WTC11 (cell line): ENCODE measurements at regions not wholly inside any gene's neighbourhood (a gene's known extent, or its start where the extent isn't known, plus 50 kb on each side); places are given as distances from the start of the nearest gene placed in this dataset.

Source experiments
- ATAC-seq: fragments of 200-7000 bp; cut with Tn5 transposase; 2 replicates; pipeline ENCODE4 v1.10.0; 2021; ENCODE audit warnings: mild to moderate bottlenecking, moderate library complexity
- CTCF ChIA-PET: fragments of 300-600 bp; sonication (Branson Sonifier 250); formaldehyde crosslinking; loops from one replicate; lab custom pipeline; 2021; ENCODE audit warnings: antibody characterized with exemption; lab: Charles Lee
- POLR2A ChIA-PET: fragments of 350-600 bp; sonication (Branson Sonifier 250); formaldehyde crosslinking; loops from one replicate; lab custom pipeline; 2021; ENCODE audit warnings: antibody characterized with exemption; lab: Charles Lee
- DNase-seq: peaks from one replicate; pipeline ENCODE4 v3.0.0; 2021; ENCODE audit warnings: low spot score
- H3K27ac Mint-ChIP-seq: 2 replicates; pipeline ENCODE4 v1.8.0; 2021; ENCODE audit warnings: mixed read lengths
- H3K27me3 Mint-ChIP-seq: 2 replicates; pipeline ENCODE4 v1.8.0; 2021; ENCODE audit warnings: low read depth, mild to moderate bottlenecking, moderate library complexity, mixed read lengths
- H3K36me3 Mint-ChIP-seq: 2 replicates; pipeline ENCODE4 v1.8.0; 2021; ENCODE audit warnings: mixed read lengths
- H3K4me1 Mint-ChIP-seq: 2 replicates; pipeline ENCODE4 v1.8.0; 2022; ENCODE audit warnings: mixed read lengths
- H3K4me3 Mint-ChIP-seq: 2 replicates; pipeline ENCODE4 v1.8.0; 2021; ENCODE audit warnings: mild to moderate bottlenecking, moderate library complexity, mixed read lengths
- H3K9me3 Mint-ChIP-seq: 2 replicates; pipeline ENCODE4 v1.8.0; 2021; ENCODE audit warnings: mixed read lengths
- CBFB ChIP-seq: sonication (generic); formaldehyde crosslinking; IDR thresholded peaks from 2 replicates; pipeline ENCODE4 v1.8.1; 2022; ENCODE audit warnings: mild to moderate bottlenecking, low read depth, missing genetic modification reagents
- FOXK1 ChIP-seq: sonication (generic); formaldehyde crosslinking; IDR thresholded peaks from 2 replicates; pipeline ENCODE4 v1.8.0; 2022; ENCODE audit warnings: mild to moderate bottlenecking, moderate library complexity, missing genetic modification reagents
- NFATC4 ChIP-seq: fragments of 250-450 bp; sonication (Bioruptor Pico); IDR thresholded peaks from 2 replicates; pipeline ENCODE4 v1.9.0; 2021; ENCODE audit warnings: mild to moderate bottlenecking
- NFYB ChIP-seq: sonication (generic); formaldehyde crosslinking; conservative IDR thresholded peaks from 2 replicates; pipeline ENCODE4 v1.8.0; 2022; ENCODE audit warnings: low read depth, missing genetic modification reagents
- NR3C1 ChIP-seq: sonication (generic); formaldehyde crosslinking; conservative IDR thresholded peaks from 2 replicates; pipeline ENCODE4 v1.8.1; 2023; ENCODE audit warnings: low read depth, mild to moderate bottlenecking, missing genetic modification reagents
- OVOL2 ChIP-seq: fragments of 250-450 bp; sonication (Bioruptor Pico); IDR thresholded peaks from 2 replicates; pipeline ENCODE4 v1.9.0; 2021; ENCODE audit warnings: mild to moderate bottlenecking, borderline replicate concordance
- ZNF138 ChIP-seq: sonication (generic); formaldehyde crosslinking; conservative IDR thresholded peaks from 2 replicates; pipeline ENCODE4 v1.8.1; 2022; ENCODE audit warnings: mild to moderate bottlenecking, moderate library complexity, missing genetic modification reagents
- ZNF263 ChIP-seq: sonication (generic); formaldehyde crosslinking; IDR thresholded peaks from 2 replicates; pipeline ENCODE4 v1.8.1; 2022; ENCODE audit warnings: low read depth, mild to moderate bottlenecking, moderate library complexity, missing genetic modification reagents
- ZNF396 ChIP-seq: fragments of 250-450 bp; sonication (Bioruptor Pico); IDR thresholded peaks from 2 replicates; pipeline ENCODE4 v1.8.0; 2021; ENCODE audit warnings: mild to moderate bottlenecking, moderate library complexity, borderline replicate concordance
- TF ChIP-seq, protein P1 (sequence below): sonication (generic); formaldehyde crosslinking; IDR thresholded peaks from 2 replicates; pipeline ENCODE4 v1.8.1; 2022; ENCODE audit warnings: mild to moderate bottlenecking, moderate library complexity, missing genetic modification reagents
- TF ChIP-seq, protein P2 (sequence below): sonication (generic); formaldehyde crosslinking; IDR thresholded peaks from 2 replicates; pipeline ENCODE4 v1.8.1; 2023; ENCODE audit warnings: mild to moderate bottlenecking, missing genetic modification reagents, moderate library complexity
- TF ChIP-seq, protein P3 (sequence below): fragments of 250-450 bp; sonication (Bioruptor Pico); IDR thresholded peaks from 2 replicates; pipeline ENCODE4 v1.9.0; 2021; ENCODE audit warnings: mild to moderate bottlenecking, borderline replicate concordance
- TF ChIP-seq, protein P4 (sequence below): fragments of 250-450 bp; sonication (Bioruptor Pico); IDR thresholded peaks from 2 replicates; pipeline ENCODE4 v1.9.0; 2021; ENCODE audit warnings: mild to moderate bottlenecking
- TF ChIP-seq, protein P5 (sequence below): sonication (generic); formaldehyde crosslinking; conservative IDR thresholded peaks from 2 replicates; pipeline ENCODE4 v1.8.1; 2023; ENCODE audit warnings: mild to moderate bottlenecking, low read depth, missing genetic modification reagents, moderate library complexity
- TF ChIP-seq, protein P6 (sequence below): sonication (generic); formaldehyde crosslinking; IDR thresholded peaks from 2 replicates; pipeline ENCODE4 v1.8.1; 2023; ENCODE audit warnings: mild to moderate bottlenecking, missing genetic modification reagents, borderline replicate concordance

DNA sequence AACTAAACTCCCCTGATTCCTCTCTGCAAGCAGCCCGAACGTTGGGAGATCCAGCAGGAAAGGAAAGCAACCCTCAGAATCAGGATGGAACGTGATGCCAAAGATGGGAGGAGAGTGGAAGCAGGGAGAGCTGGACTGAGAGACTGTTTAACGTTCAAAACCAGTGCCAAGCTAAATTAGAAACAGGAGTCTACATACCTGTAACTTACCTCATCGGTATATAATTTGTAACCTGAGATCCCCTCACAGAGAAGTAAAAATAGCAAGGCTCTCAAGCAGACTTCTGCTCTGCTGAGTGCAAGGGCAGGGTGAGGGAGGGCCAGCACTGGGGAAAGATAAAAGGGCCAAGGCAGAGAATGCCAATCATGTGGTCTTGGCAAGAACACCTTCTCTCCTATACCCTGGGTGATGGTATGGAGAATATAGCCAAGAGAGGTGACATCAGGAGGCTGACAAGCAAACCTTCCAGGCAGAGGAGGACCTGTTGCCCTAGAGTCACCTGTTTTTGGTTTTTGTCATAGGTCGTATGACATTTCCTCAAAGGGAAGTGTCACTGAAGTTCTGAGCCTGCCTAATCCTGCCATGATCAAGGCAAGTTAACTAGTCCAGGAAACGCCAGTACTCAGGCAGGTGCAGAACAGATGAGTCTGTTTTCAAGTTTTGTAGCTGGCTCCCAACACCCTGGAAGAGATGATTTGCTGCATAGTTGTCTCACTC, 472.0 kb downstream of the NFIB start:
- no peak for DNase-seq

DNA sequence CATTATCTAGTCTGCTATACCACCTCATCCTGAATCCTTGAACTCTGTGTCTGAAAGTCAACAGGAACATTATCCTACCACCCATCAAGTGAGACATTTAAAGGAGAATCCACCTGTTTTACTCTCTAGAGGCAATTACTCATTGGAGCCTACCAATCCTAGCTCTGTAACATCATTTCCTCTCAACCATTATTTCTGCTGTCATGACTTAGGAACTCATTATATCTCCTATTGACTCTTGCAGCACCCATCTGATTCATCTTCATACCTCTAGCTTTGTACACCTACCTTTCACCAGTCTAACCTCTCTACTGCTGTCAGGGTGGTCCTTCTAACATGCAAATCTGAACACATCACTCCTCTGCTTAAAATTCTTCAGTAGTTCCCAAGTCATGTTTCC, 481.5 kb downstream of the NFIB start:
- CTCF ChIA-PET: no interaction called here
- Mint-ChIP-seq H3K27ac (no peak overlapping the region), H3K9me3 (peaks cover 31% of the 10 kb centered on the region)
- POLR2A ChIA-PET: no interaction called here
- DNase-seq (no peak), ATAC-seq (no peak)
- TF ChIP-seq, protein P1, sequence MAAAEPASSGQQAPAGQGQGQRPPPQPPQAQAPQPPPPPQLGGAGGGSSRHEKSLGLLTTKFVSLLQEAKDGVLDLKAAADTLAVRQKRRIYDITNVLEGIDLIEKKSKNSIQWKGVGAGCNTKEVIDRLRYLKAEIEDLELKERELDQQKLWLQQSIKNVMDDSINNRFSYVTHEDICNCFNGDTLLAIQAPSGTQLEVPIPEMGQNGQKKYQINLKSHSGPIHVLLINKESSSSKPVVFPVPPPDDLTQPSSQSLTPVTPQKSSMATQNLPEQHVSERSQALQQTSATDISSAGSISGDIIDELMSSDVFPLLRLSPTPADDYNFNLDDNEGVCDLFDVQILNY: no peak
- TF ChIP-seq, protein P2, sequence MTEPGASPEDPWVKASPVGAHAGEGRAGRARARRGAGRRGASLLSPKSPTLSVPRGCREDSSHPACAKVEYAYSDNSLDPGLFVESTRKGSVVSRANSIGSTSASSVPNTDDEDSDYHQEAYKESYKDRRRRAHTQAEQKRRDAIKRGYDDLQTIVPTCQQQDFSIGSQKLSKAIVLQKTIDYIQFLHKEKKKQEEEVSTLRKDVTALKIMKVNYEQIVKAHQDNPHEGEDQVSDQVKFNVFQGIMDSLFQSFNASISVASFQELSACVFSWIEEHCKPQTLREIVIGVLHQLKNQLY (CRISPR knock-in tag): no peak
- TF ChIP-seq NFYB (CRISPR knock-in tag) (no peak), FOXK1 (no peak), CBFB (no peak)
- TF ChIP-seq, all 79 proteins: peak for 0
- H3K36me3 Mint-ChIP-seq: peaks cover 25% of the 10 kb centered on the region
- H3K4me3 Mint-ChIP-seq: no peak overlapping the region
- H3K27me3 Mint-ChIP-seq: no peaks in the 10 kb centered on the region; the same call in 1 of the 2 replicates
- H3K4me1 Mint-ChIP-seq: no peaks in the 10 kb centered on the region

More for the DNA sequence above, 472.0 kb downstream of the NFIB start:
- Mint-ChIP-seq H3K4me1 (peaks cover 4% of the 10 kb centered on the region), H3K27ac (no peak overlapping the region), H3K36me3 (0 out of 2 replicates have a peak, but pooled peaks cover 3% of the 10 kb centered on the region), H3K27me3 (no peaks in the 10 kb centered on the region), H3K9me3 (peaks cover 13% of the 10 kb centered on the region), H3K4me3 (no peak overlapping the region)
- POLR2A ChIA-PET: no interaction called here
- TF ChIP-seq ZNF263 (CRISPR knock-in tag): no peak
- TF ChIP-seq OVOL2 (CRISPR knock-in tag): no peak
- TF ChIP-seq ZNF138 (CRISPR knock-in tag): no peak
- TF ChIP-seq, protein P3, sequence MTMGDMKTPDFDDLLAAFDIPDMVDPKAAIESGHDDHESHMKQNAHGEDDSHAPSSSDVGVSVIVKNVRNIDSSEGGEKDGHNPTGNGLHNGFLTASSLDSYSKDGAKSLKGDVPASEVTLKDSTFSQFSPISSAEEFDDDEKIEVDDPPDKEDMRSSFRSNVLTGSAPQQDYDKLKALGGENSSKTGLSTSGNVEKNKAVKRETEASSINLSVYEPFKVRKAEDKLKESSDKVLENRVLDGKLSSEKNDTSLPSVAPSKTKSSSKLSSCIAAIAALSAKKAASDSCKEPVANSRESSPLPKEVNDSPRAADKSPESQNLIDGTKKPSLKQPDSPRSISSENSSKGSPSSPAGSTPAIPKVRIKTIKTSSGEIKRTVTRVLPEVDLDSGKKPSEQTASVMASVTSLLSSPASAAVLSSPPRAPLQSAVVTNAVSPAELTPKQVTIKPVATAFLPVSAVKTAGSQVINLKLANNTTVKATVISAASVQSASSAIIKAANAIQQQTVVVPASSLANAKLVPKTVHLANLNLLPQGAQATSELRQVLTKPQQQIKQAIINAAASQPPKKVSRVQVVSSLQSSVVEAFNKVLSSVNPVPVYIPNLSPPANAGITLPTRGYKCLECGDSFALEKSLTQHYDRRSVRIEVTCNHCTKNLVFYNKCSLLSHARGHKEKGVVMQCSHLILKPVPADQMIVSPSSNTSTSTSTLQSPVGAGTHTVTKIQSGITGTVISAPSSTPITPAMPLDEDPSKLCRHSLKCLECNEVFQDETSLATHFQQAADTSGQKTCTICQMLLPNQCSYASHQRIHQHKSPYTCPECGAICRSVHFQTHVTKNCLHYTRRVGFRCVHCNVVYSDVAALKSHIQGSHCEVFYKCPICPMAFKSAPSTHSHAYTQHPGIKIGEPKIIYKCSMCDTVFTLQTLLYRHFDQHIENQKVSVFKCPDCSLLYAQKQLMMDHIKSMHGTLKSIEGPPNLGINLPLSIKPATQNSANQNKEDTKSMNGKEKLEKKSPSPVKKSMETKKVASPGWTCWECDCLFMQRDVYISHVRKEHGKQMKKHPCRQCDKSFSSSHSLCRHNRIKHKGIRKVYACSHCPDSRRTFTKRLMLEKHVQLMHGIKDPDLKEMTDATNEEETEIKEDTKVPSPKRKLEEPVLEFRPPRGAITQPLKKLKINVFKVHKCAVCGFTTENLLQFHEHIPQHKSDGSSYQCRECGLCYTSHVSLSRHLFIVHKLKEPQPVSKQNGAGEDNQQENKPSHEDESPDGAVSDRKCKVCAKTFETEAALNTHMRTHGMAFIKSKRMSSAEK (CRISPR knock-in tag): no peak
- no peak for TF ChIP-seq ZNF396
- CTCF ChIA-PET: no interaction called here
- no peak; the same call in 1 of the 2 replicates for ATAC-seq

DNA sequence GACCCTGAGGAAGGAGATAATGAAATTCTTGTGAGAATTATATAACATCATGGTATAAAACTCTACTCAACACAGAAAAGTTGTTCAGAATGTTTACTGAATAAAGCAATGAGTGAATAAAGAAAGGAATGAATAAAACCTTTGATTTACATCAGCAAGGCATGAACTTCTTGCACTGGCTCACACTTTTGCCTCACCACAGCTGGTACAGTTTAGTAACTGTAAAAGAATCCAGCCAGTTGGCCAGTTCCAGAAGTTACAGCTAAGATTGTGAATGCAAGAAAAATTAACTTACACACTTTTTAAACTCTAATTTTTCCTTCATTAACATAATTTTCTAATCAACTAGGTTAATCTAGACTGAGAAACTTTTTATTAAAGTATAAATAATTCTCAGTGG, 490.9 kb downstream of the NFIB start:
- no peak overlapping the region for H3K4me3 Mint-ChIP-seq
- H3K27me3 Mint-ChIP-seq: no peaks in the 10 kb centered on the region
- ChIA-PET POLR2A (no interaction called here), CTCF (no interaction called here)
- no peak overlapping the region for H3K27ac Mint-ChIP-seq
- H3K4me1 Mint-ChIP-seq: no peaks in the 10 kb centered on the region
- no peak for DNase-seq
- H3K9me3 Mint-ChIP-seq: peaks cover 23% of the 10 kb centered on the region
- H3K36me3 Mint-ChIP-seq: peaks cover 5% of the 10 kb centered on the region; the same call in 1 of the 2 replicates
- no peak for ATAC-seq
- TF ChIP-seq CBFB (no peak), NFYB (CRISPR knock-in tag) (no peak), NFATC4 (CRISPR knock-in tag) (no peak), NR3C1 (no peak)
- TF ChIP-seq, protein P4, sequence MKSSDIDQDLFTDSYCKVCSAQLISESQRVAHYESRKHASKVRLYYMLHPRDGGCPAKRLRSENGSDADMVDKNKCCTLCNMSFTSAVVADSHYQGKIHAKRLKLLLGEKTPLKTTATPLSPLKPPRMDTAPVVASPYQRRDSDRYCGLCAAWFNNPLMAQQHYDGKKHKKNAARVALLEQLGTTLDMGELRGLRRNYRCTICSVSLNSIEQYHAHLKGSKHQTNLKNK (CRISPR knock-in tag): no peak
- TF ChIP-seq, protein P5, sequence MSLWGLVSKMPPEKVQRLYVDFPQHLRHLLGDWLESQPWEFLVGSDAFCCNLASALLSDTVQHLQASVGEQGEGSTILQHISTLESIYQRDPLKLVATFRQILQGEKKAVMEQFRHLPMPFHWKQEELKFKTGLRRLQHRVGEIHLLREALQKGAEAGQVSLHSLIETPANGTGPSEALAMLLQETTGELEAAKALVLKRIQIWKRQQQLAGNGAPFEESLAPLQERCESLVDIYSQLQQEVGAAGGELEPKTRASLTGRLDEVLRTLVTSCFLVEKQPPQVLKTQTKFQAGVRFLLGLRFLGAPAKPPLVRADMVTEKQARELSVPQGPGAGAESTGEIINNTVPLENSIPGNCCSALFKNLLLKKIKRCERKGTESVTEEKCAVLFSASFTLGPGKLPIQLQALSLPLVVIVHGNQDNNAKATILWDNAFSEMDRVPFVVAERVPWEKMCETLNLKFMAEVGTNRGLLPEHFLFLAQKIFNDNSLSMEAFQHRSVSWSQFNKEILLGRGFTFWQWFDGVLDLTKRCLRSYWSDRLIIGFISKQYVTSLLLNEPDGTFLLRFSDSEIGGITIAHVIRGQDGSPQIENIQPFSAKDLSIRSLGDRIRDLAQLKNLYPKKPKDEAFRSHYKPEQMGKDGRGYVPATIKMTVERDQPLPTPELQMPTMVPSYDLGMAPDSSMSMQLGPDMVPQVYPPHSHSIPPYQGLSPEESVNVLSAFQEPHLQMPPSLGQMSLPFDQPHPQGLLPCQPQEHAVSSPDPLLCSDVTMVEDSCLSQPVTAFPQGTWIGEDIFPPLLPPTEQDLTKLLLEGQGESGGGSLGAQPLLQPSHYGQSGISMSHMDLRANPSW (CRISPR knock-in tag): no peak
- TF ChIP-seq, protein P6, sequence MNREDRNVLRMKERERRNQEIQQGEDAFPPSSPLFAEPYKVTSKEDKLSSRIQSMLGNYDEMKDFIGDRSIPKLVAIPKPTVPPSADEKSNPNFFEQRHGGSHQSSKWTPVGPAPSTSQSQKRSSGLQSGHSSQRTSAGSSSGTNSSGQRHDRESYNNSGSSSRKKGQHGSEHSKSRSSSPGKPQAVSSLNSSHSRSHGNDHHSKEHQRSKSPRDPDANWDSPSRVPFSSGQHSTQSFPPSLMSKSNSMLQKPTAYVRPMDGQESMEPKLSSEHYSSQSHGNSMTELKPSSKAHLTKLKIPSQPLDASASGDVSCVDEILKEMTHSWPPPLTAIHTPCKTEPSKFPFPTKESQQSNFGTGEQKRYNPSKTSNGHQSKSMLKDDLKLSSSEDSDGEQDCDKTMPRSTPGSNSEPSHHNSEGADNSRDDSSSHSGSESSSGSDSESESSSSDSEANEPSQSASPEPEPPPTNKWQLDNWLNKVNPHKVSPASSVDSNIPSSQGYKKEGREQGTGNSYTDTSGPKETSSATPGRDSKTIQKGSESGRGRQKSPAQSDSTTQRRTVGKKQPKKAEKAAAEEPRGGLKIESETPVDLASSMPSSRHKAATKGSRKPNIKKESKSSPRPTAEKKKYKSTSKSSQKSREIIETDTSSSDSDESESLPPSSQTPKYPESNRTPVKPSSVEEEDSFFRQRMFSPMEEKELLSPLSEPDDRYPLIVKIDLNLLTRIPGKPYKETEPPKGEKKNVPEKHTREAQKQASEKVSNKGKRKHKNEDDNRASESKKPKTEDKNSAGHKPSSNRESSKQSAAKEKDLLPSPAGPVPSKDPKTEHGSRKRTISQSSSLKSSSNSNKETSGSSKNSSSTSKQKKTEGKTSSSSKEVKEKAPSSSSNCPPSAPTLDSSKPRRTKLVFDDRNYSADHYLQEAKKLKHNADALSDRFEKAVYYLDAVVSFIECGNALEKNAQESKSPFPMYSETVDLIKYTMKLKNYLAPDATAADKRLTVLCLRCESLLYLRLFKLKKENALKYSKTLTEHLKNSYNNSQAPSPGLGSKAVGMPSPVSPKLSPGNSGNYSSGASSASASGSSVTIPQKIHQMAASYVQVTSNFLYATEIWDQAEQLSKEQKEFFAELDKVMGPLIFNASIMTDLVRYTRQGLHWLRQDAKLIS (CRISPR knock-in tag): no peak
